ENCODE measurements at regions not wholly inside any gene's neighbourhood (a gene's known extent, or its start where the extent isn't known, plus 50 kb on each side); places are given as distances from the start of the nearest gene placed in this dataset.
A peak's percentile ranks its signal among the peaks of the same experiment; 100 is the strongest.

DNA sequence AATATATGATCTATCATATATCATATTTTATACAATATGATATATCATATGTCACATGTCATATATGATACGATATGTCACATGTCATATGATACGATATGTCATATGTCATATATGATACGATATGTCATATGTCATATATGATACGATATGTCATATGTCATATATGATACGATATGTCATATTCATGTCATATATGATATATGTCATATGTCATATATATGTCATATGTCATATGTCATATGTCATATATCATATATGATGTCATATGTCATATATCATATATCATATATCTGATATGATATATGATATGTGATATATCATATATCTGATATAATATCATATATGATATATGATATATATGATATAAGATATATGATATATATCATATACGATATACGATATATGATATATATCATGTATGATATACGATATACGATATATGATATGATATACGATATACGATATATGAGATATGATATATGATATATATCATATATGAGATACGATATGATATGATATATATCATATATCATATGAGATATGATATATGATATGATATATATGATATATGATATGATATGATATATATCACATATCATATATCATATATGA lies 122.3 kb upstream of the USP9X start:
- Histone ChIP-seq H3K9me3 (ENCODE audit: insufficient read depth, low read depth, low read length) (no peaks in the 10 kb centered on the region), H2AFZ (ENCODE audit: low read depth, low read length) (no peak overlapping the region), H4K20me1 (ENCODE audit: insufficient read depth, low read length) (no peaks in the 10 kb centered on the region), H3K27me3 (ENCODE audit: insufficient read depth, low read length) (no peaks in the 10 kb centered on the region), H3K9ac (ENCODE audit: low read length) (no peak overlapping the region), H3K4me1 (ENCODE audit: insufficient read depth, low read length) (no peaks in the 10 kb centered on the region), H3K79me2 (ENCODE audit: insufficient read depth, low read length) (no peaks in the 10 kb centered on the region), H3K36me3 (ENCODE audit: insufficient read depth, low read length) (no peaks in the 10 kb centered on the region), H3K4me2 (ENCODE audit: low read length) (no peak overlapping the region), H3K27ac (ENCODE audit: low read depth, low read length) (no peak overlapping the region), H3K4me3 (ENCODE audit: insufficient read depth, low read depth, low read length) (no peak overlapping the region)
- peaks cover 9% of the 10 kb centered on the region for H3K4me1 Mint-ChIP-seq (ENCODE audit: low read depth, unreplicated experiment)
- no peaks in the 10 kb centered on the region for H3K27me3 Mint-ChIP-seq (ENCODE audit: low read depth, unreplicated experiment)
- H3K9me3 Mint-ChIP-seq (ENCODE audit: unreplicated experiment): peaks cover 1% of the 10 kb centered on the region
- H3K4me3 Mint-ChIP-seq (ENCODE audit: unreplicated experiment): no peak overlapping the region
- no peak overlapping the region for H3K27ac Mint-ChIP-seq (ENCODE audit: unreplicated experiment)
- H3K36me3 Mint-ChIP-seq (ENCODE audit: low read depth, unreplicated experiment): no peaks in the 10 kb centered on the region
- FAIRE-seq: peak; percentile 41
- DNase-seq (ENCODE audit: low read depth): no peak
- no peak for TF ChIP-seq EZH2 (IDR thresholded peaks at IDR 0.05; ENCODE audit: insufficient read depth, low read length)

DNA sequence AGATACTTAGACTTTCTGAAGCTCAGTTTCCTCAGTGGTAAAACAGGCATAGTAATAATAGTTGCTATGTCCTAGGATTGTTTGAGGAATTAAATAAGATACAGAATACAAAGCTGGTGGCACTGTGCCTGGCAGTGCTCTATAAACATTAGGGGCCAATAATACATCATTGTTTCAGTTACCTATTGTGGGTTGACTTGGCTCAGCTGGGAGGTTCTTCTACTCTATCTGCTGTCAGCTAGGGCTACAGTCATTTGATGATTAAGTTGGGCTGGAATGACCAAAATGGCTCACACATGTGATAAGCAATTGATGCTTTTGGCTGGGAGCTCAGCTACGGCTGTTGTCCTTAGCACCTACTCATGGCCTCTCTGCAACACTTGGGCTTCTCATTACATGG lies 121.2 kb upstream of the USP9X start:
- H3K9me3 ChIP-seq (ENCODE audit: insufficient read depth, low read depth, low read length): no peaks in the 10 kb centered on the region
- no peak for TF ChIP-seq EZH2 (IDR thresholded peaks at IDR 0.05; ENCODE audit: insufficient read depth, low read length)
- TF ChIP-seq, protein P1, sequence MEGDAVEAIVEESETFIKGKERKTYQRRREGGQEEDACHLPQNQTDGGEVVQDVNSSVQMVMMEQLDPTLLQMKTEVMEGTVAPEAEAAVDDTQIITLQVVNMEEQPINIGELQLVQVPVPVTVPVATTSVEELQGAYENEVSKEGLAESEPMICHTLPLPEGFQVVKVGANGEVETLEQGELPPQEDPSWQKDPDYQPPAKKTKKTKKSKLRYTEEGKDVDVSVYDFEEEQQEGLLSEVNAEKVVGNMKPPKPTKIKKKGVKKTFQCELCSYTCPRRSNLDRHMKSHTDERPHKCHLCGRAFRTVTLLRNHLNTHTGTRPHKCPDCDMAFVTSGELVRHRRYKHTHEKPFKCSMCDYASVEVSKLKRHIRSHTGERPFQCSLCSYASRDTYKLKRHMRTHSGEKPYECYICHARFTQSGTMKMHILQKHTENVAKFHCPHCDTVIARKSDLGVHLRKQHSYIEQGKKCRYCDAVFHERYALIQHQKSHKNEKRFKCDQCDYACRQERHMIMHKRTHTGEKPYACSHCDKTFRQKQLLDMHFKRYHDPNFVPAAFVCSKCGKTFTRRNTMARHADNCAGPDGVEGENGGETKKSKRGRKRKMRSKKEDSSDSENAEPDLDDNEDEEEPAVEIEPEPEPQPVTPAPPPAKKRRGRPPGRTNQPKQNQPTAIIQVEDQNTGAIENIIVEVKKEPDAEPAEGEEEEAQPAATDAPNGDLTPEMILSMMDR (IDR thresholded peaks at IDR 0.05; ENCODE audit: insufficient read depth, low read depth, low read length): no peak
- Mint-ChIP-seq H3K9me3 (ENCODE audit: unreplicated experiment) (peaks cover 1% of the 10 kb centered on the region), H3K36me3 (ENCODE audit: low read depth, unreplicated experiment) (peaks cover 2% of the 10 kb centered on the region), H3K27me3 (ENCODE audit: low read depth, unreplicated experiment) (no peaks in the 10 kb centered on the region), H3K4me1 (ENCODE audit: low read depth, unreplicated experiment) (peaks cover 9% of the 10 kb centered on the region), H3K4me3 (ENCODE audit: unreplicated experiment) (no peak overlapping the region), H3K27ac (ENCODE audit: unreplicated experiment) (no peak overlapping the region)
- no peak overlapping the region for H3K4me3 ChIP-seq (ENCODE audit: insufficient read depth, low read depth, low read length)
- no peaks in the 10 kb centered on the region for H3K27me3 ChIP-seq (ENCODE audit: insufficient read depth, low read length)
- no peaks in the 10 kb centered on the region for H3K79me2 ChIP-seq (ENCODE audit: insufficient read depth, low read length)
- no peaks in the 10 kb centered on the region for H4K20me1 ChIP-seq (ENCODE audit: insufficient read depth, low read length)
- H3K36me3 ChIP-seq (ENCODE audit: insufficient read depth, low read length): no peaks in the 10 kb centered on the region
- DNase-seq (ENCODE audit: low read depth) (no peak), FAIRE-seq (no peak)
- no peaks in the 10 kb centered on the region for H3K4me1 ChIP-seq (ENCODE audit: insufficient read depth, low read length)
- no peak overlapping the region for H3K27ac ChIP-seq (ENCODE audit: low read depth, low read length)
- no peak overlapping the region for H3K9ac ChIP-seq (ENCODE audit: low read length)
- H3K4me2 ChIP-seq (ENCODE audit: low read length): no peak overlapping the region
- H2AFZ ChIP-seq (ENCODE audit: low read depth, low read length): no peak overlapping the region

DNA sequence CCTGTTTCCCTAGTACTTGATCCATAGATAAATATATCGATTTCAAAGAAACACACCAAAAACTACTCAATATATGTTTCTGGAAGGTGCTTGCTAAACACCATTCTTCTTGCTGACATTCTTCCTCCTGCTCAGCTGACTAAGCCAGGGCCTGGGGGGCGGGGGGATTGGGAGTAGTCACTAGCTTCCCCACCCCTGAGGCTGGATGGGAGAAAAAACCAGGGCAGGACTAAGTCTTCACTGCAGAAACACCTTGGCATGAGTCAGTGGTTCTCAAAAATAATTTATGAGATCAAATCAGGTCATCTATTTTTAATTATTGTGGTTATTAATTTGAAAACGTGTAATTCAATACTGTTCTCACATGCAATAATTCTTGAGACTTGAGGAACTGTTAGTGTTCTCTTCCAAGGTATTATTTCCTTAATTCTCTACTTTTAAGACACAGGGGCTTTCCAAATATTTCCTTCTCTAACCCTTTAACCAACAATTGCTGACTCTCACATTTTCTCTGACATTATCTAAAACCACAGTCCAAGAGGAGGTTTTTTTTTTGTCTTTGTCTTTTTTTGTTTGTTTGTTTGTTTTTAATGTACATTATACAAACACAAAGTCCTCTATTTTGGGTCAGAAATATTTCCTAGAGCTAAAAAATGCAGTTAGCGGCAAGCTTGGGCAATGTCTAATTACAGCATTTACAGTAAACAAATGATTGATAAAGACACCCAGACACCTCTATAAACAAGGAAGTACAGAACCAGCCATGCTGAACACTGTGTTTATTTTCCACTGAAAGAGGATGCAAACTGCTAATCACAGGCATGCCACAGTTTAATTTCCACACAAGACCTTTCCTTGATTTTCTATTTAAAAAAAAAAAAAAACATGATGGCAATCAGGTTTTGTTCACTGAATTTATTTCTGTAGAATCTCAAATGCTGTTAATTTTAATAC lies 120.3 kb upstream of the USP9X start:
- peak overlapping the region; percentile 66 for H3K27ac Mint-ChIP-seq (ENCODE audit: unreplicated experiment)
- H3K4me3 Mint-ChIP-seq (ENCODE audit: unreplicated experiment): no peak overlapping the region
- DNase-seq (ENCODE audit: low read depth): peak; percentile 8
- H3K79me2 ChIP-seq (ENCODE audit: insufficient read depth, low read length): no peaks in the 10 kb centered on the region
- H3K9me3 Mint-ChIP-seq (ENCODE audit: unreplicated experiment): peaks cover 1% of the 10 kb centered on the region
- no peaks in the 10 kb centered on the region for H3K4me1 ChIP-seq (ENCODE audit: insufficient read depth, low read length)
- H3K27ac ChIP-seq (ENCODE audit: low read depth, low read length): no peak overlapping the region
- no peaks in the 10 kb centered on the region for H3K27me3 Mint-ChIP-seq (ENCODE audit: low read depth, unreplicated experiment)
- no peak overlapping the region for H3K4me3 ChIP-seq (ENCODE audit: insufficient read depth, low read depth, low read length)
- H3K36me3 Mint-ChIP-seq (ENCODE audit: low read depth, unreplicated experiment): peaks cover 3% of the 10 kb centered on the region
- H4K20me1 ChIP-seq (ENCODE audit: insufficient read depth, low read length): no peaks in the 10 kb centered on the region
- TF ChIP-seq EZH2 (IDR thresholded peaks at IDR 0.05; ENCODE audit: insufficient read depth, low read length): no peak
- TF ChIP-seq, protein P1 (IDR thresholded peaks at IDR 0.05; ENCODE audit: insufficient read depth, low read depth, low read length): no peak
- H3K4me1 Mint-ChIP-seq (ENCODE audit: low read depth, unreplicated experiment): peaks cover 9% of the 10 kb centered on the region
- no peaks in the 10 kb centered on the region for H3K27me3 ChIP-seq (ENCODE audit: insufficient read depth, low read length)
- no peak overlapping the region for H2AFZ ChIP-seq (ENCODE audit: low read depth, low read length)
- H3K36me3 ChIP-seq (ENCODE audit: insufficient read depth, low read length): no peaks in the 10 kb centered on the region
- no peak overlapping the region for H3K4me2 ChIP-seq (ENCODE audit: low read length)
- no peak overlapping the region for H3K9ac ChIP-seq (ENCODE audit: low read length)
- FAIRE-seq: peak; percentile 81
- no peaks in the 10 kb centered on the region for H3K9me3 ChIP-seq (ENCODE audit: insufficient read depth, low read depth, low read length)
